ENCODE measurements at regions not wholly inside any gene's neighbourhood (a gene's known extent, or its start where the extent isn't known, plus 50 kb on each side); places are given as distances from the start of the nearest gene placed in this dataset.
"Not testable (repeated sequence)": the region's sequence is repeated elsewhere in the genome, so short reads cannot be mapped to it uniquely, and the experiment has no call there.

- TF ChIP-seq EZH2 (IDR thresholded peaks at IDR 0.05); FOXP2 (optimal IDR thresholded peaks at IDR 0.05; ENCODE audit: control extremely low read depth, extremely low read length, insufficient read depth): not testable (repeated sequence)
- TF ChIP-seq POLR2AphosphoS5 (IDR thresholded peaks at IDR 0.05; ENCODE audit: borderline replicate concordance, low read depth, low read length), result peak; percentile 40; the same call in 1 of the 2 replicates
Measured at GRCh38 chr6:86146751-86147150, 504.1 kb upstream of the SYNCRIP start.

Data from SK-N-MC (cell line).